Neural progenitor cell (in vitro differentiated cells): ENCODE measurements at regions not wholly inside any gene's neighbourhood (a gene's known extent, or its start where the extent isn't known, plus 50 kb on each side); places are given as distances from the start of the nearest gene placed in this dataset.

Experiments
- CTCF ChIP-seq: fragments of 200-600 bp; sonication (generic); IDR thresholded peaks from 2 replicates; pipeline ENCODE4 v1.5.1; 2017; ENCODE audit warnings: antibody characterized with exemption, mild to moderate bottlenecking
- EZH2 ChIP-seq: fragments of 200-600 bp; sonication (generic); IDR thresholded peaks from 2 replicates; pipeline ENCODE4 v1.6.1; 2017; ENCODE audit warnings: antibody characterized with exemption, mild to moderate bottlenecking, moderate library complexity

GRCh38 chr9:121592265-121592664 is 59.2 kb upstream of the DAB2IP start:
- no peak for TF ChIP-seq CTCF
- no peak for TF ChIP-seq EZH2
